ENCODE measurements at regions not wholly inside any gene's neighbourhood (a gene's known extent, or its start where the extent isn't known, plus 50 kb on each side); places are given as distances from the start of the nearest gene placed in this dataset.

GRCh38 chr2:200150411-200151086 lies 155.9 kb upstream of the SPATS2L start:
- no peak for TF ChIP-seq YY1 (IDR thresholded peaks at IDR 0.05; ENCODE audit: insufficient read depth, insufficient read length)
- no peak for TF ChIP-seq ZNF274 (IDR thresholded peaks at IDR 0.05; ENCODE audit: low read depth, low read length)
